IMR-90 (cell line): ENCODE measurements at regions not wholly inside any gene's neighbourhood (a gene's known extent, or its start where the extent isn't known, plus 50 kb on each side); places are given as distances from the start of the nearest gene placed in this dataset.
A peak's percentile ranks its signal among the peaks of the same experiment; 100 is the strongest.

Source experiments
- ATAC-seq: fragments of 200-7000 bp; cut with Tn5 transposase; 2 replicates; pipeline ENCODE4 v1.9.1; 2020; ENCODE audit warnings: low read depth, mild to moderate bottlenecking, moderate library complexity
- BruUV-seq: library from RNA; stranded (reverse); fragments of 400-500 nt; replicated peaks from 2 replicates; lab custom pipeline; 2021; lab: Mats Ljungman, UMichigan
- CTCF ChIA-PET: fragments of 300-600 bp; formaldehyde crosslinking; extraction: SDS; loops from one replicate; lab custom pipeline; 2021; ENCODE audit warnings: antibody characterized with exemption; lab: Yijun Ruan, JAX
- POLR2A ChIA-PET: fragments of 300-600 bp; sonication (Branson Sonifier 250); formaldehyde crosslinking; loops from one replicate; lab custom pipeline; 2022; ENCODE audit warnings: antibody characterized with exemption; ENCODE audit not compliant: unreplicated experiment; lab: Charles Lee
- DNase-seq: peaks from one replicate; pipeline ENCODE4 v3.0.0; 2013
- H2AFZ ChIP-seq: replicated peaks from 2 replicates; pipeline ENCODE3; 2013; ENCODE audit warnings: low read length, mild to moderate bottlenecking; ENCODE audit not compliant: poor library complexity
- H2AK5ac ChIP-seq: 2 replicates; pipeline ENCODE4 v1.6.1; 2013; ENCODE audit warnings: low read depth, low read length, inconsistent platforms
- H2AK9ac ChIP-seq: replicated peaks from 2 replicates; pipeline ENCODE3; 2013; ENCODE audit warnings: mild to moderate bottlenecking, low read depth, low read length, moderate library complexity; ENCODE audit not compliant: poor library complexity
- H2BK120ac ChIP-seq: 2 replicates; pipeline ENCODE4 v1.6.1; 2013; ENCODE audit warnings: low read depth, low read length, inconsistent platforms
- H2BK15ac ChIP-seq: 3 replicates; pipeline ENCODE4 v1.6.1; 2013; ENCODE audit warnings: low read depth, low read length, inconsistent platforms
- H2BK20ac ChIP-seq: 2 replicates; pipeline ENCODE4 v1.6.1; 2013; ENCODE audit warnings: low read depth, mild to moderate bottlenecking, inconsistent platforms, low read length, moderate library complexity
- H2BK5ac ChIP-seq: 2 replicates; pipeline ENCODE4 v1.6.1; 2013; ENCODE audit warnings: mild to moderate bottlenecking, low read depth, low read length, inconsistent platforms; ENCODE audit not compliant: poor library complexity, severe bottlenecking
- H3K14ac ChIP-seq: replicated peaks from 2 replicates; pipeline ENCODE4 v1.6.1; 2013; ENCODE audit warnings: low read depth, low read length, inconsistent platforms
- H3K18ac ChIP-seq: 2 replicates; pipeline ENCODE4 v1.6.1; 2013; ENCODE audit warnings: low read depth, low read length, control low read depth
- H3K23ac ChIP-seq: 2 replicates; pipeline ENCODE4 v1.6.1; 2013; ENCODE audit warnings: low read depth, low read length, inconsistent platforms
- H3K27ac ChIP-seq: 2 replicates; pipeline ENCODE4 v1.5.1; 2013; ENCODE audit warnings: mild to moderate bottlenecking, control low read depth, low read length; ENCODE audit not compliant: insufficient read depth
- H3K27me3 ChIP-seq: 2 replicates; pipeline ENCODE4 v1.6.1; 2013; ENCODE audit warnings: low read length; ENCODE audit not compliant: control insufficient read depth, insufficient read depth
- H3K36me3 ChIP-seq: 2 replicates; pipeline ENCODE4 v1.6.1; 2013; ENCODE audit warnings: low read length, mixed read lengths; ENCODE audit not compliant: control insufficient read depth, insufficient read depth
- H3K4ac ChIP-seq: 2 replicates; pipeline ENCODE4 v1.6.1; 2013; ENCODE audit warnings: low read depth, low read length, inconsistent platforms
- H3K4me1 ChIP-seq: 2 replicates; pipeline ENCODE4 v1.6.1; 2013; ENCODE audit warnings: low read length, mixed read lengths; ENCODE audit not compliant: control insufficient read depth, insufficient read depth
- H3K4me2 ChIP-seq: 2 replicates; pipeline ENCODE4 v1.6.1; 2013; ENCODE audit warnings: low read depth, mild to moderate bottlenecking, control low read depth, low read length, moderate library complexity
- H3K4me3 ChIP-seq: 2 replicates; pipeline ENCODE4 v1.5.1; 2013; ENCODE audit warnings: low read depth, mild to moderate bottlenecking, control low read depth, low read length, moderate library complexity; ENCODE audit not compliant: insufficient read depth
- H3K56ac ChIP-seq: 2 replicates; pipeline ENCODE4 v1.6.1; 2013; ENCODE audit warnings: low read length, inconsistent platforms; ENCODE audit not compliant: insufficient read depth; ENCODE audit errors: extremely low read depth
- H3K79me1 ChIP-seq, 2 experiments: 2 replicates each; pipeline ENCODE4 v1.6.1; 2013; ENCODE audit warnings: low read length in 2 of 2, inconsistent platforms in 1 of 2, low read depth in 1 of 2
- H3K9ac ChIP-seq: 2 replicates; pipeline ENCODE4 v1.6.1; 2013; ENCODE audit warnings: low read depth, low read length, control low read depth
- H3K9me1 ChIP-seq: 2 replicates; pipeline ENCODE4 v1.6.1; 2013; ENCODE audit warnings: low read length, inconsistent platforms; ENCODE audit not compliant: insufficient read depth
- H3K9me3 ChIP-seq: 2 replicates; pipeline ENCODE4 v1.6.1; 2013; ENCODE audit warnings: low read length; ENCODE audit not compliant: control insufficient read depth, insufficient read depth
- H4K20me1 ChIP-seq: 2 replicates; pipeline ENCODE4 v1.6.1; 2013; ENCODE audit warnings: low read length, inconsistent platforms; ENCODE audit not compliant: insufficient read depth
- H4K5ac ChIP-seq: 2 replicates; pipeline ENCODE4 v1.6.1; 2013; ENCODE audit warnings: mild to moderate bottlenecking, low read depth, low read length, control low read depth
- H4K8ac ChIP-seq, 2 experiments: 2 replicates each; pipeline ENCODE4 v1.6.1; 2013; ENCODE audit warnings: low read depth in 2 of 2, low read length in 2 of 2, control low read depth in 1 of 2, inconsistent platforms in 1 of 2
- H4K91ac ChIP-seq: 2 replicates; pipeline ENCODE4 v1.6.1; 2013; ENCODE audit warnings: low read depth, low read length, inconsistent platforms; ENCODE audit not compliant: insufficient read depth
- BHLHE40 ChIP-seq: fragments of 150-350 bp; IDR thresholded peaks from 2 replicates; pipeline ENCODE4 v1.6.1; 2016; ENCODE audit warnings: mild to moderate bottlenecking, low read depth, low read length
- CEBPB ChIP-seq: IDR thresholded peaks from 2 replicates; pipeline ENCODE4 v1.6.1; 2012; ENCODE audit warnings: low read depth, low read length, improper control_type of control experiment
- FOS ChIP-seq: fragments of 150-350 bp; IDR thresholded peaks from 2 replicates; pipeline ENCODE4 v1.6.1; 2016; ENCODE audit warnings: low read depth, low read length
- MAFK ChIP-seq: IDR thresholded peaks from 2 replicates; pipeline ENCODE4 v1.6.1; 2012; ENCODE audit warnings: low read depth, low read length, improper control_type of control experiment
- MXI1 ChIP-seq: IDR thresholded peaks from 2 replicates; pipeline ENCODE4 v1.6.1; 2012; ENCODE audit warnings: low read depth, mild to moderate bottlenecking, low read length, moderate library complexity, borderline replicate concordance
- POLR2A ChIP-seq: IDR thresholded peaks from 2 replicates; pipeline ENCODE4 v1.6.1; 2012; ENCODE audit warnings: mild to moderate bottlenecking, low read depth, low read length
- SMC3 ChIP-seq: fragments of 150-350 bp; IDR thresholded peaks from 2 replicates; pipeline ENCODE4 v1.6.1; 2016; ENCODE audit warnings: low read depth, mild to moderate bottlenecking, antibody characterized with exemption, low read length, moderate library complexity
- WGBS, 2 experiments: methylation state at CpG; one replicate each; pipeline versions ENCODE4 v1.1.5 to v1.1.7; 2013; ENCODE audit warnings: missing lambda C conversion rate in 2 of 2; ENCODE audit not compliant: insufficient read length in 1 of 2; ENCODE audit errors: extremely low coverage in 2 of 2; 5-methylcytosine and 5-hydroxymethylcytosine counted together
- dilution Hi-C: fragments of 300-500 bp; cut with HindIII; formaldehyde crosslinking; loops from one replicate; pipeline ENCODE4 v1.14.3; 2018; ENCODE audit warnings: low sequenced_read_pairs; ENCODE audit not compliant: unreplicated experiment
- in situ Hi-C: fragments of 300-500 bp; cut with MboI; formaldehyde crosslinking; loops from 3 replicates; pipeline ENCODE4 v1.14.3; 2019; ENCODE audit warnings: low sequenced_read_pairs, inconsistent platforms, mixed read lengths
- intact Hi-C: fragments of 100-400 bp; cut with micrococcal nuclease; formaldehyde crosslinking; loops from 2 replicates; pipeline ENCODE4 v1.10.0; 2022
- TF ChIP-seq, protein P1 (sequence below): fragments of 150-350 bp; IDR thresholded peaks from 2 replicates; pipeline ENCODE4 v1.6.1; 2016; ENCODE audit warnings: low read depth, mild to moderate bottlenecking, low read length, moderate library complexity, borderline replicate concordance
- TF ChIP-seq, protein P2 (sequence below): fragments of 150-350 bp; IDR thresholded peaks from 2 replicates; pipeline ENCODE4 v1.6.1; 2017; ENCODE audit warnings: mild to moderate bottlenecking, antibody characterized with exemption, low read length, low read depth
- TF ChIP-seq, protein P3 (sequence below): conservative IDR thresholded peaks from 2 replicates; pipeline ENCODE4 v1.5.1; 2012; ENCODE audit warnings: mild to moderate bottlenecking, low read depth, low read length, improper control_type of control experiment

DNA sequence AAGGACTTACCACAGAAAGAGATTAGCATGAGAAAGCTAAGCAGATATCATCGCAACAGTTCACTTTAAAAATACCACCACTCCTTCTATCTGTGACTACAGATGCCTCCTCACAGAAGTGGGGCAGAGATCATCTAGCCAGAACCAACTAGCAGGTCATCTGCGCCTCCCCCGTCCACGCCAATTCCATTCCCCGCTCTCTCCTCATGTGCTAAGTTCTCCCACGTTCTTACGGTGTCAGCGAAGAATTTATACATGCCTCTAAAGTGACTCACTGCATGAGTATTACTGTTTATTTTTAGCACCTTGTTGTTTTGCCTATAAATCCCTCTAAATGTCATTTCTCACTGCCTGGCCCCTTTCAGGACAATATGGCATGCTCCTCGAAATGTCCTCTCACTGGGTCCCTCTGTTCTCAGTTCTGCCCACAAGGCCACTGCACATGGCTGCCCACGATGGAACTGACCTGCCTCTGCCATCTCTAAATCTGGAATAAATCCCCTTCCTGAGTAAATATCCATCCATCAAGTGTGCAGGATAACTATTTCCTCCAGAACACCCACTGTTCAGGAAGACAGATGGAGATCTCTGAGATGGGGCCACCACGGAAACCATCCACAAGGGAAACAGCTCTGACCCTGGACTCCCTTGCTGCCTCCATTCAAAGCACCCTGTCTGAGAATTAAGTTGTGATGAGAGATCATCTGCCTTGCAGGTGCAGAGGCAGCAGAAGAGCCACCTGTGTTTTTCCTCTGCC lies 137.7 kb downstream of the IRS1 start:
- ChIA-PET POLR2A (no interaction called here), CTCF (no interaction called here)
- no peaks in the 10 kb centered on the region for H3K36me3 ChIP-seq
- peak overlapping the region; percentile 73; the same call in 1 of the 2 replicates for H4K5ac ChIP-seq
- H3K27ac ChIP-seq = peak overlapping the region; percentile 56; the same call in 1 of the 2 replicates
- peak overlapping the region; percentile 14; the same call in 1 of the 2 replicates for H3K4me2 ChIP-seq
- H3K18ac ChIP-seq = peak overlapping the region; percentile 89
- no peaks in the 10 kb centered on the region for H3K9me3 ChIP-seq
- intact Hi-C loops = loop anchor here (5.0 to 10.0 kb wide), 2 partner anchors 545 to 987 kb away; no protein-coding TSS in a partner anchor
- peak overlapping the region; percentile 27 for H2BK5ac ChIP-seq
- WGBS, 2 experiments = 25% methylated on average over 9 of the region's 11 CpGs; no CpG with 5 or more reads in 1 of the 2 experiments
- in situ Hi-C loops = no loop called here
- H2BK20ac ChIP-seq = peak overlapping the region; percentile 67
- no peak overlapping the region for H2AFZ ChIP-seq
- H4K20me1 ChIP-seq = no peaks in the 10 kb centered on the region
- H3K4me3 ChIP-seq = no peak overlapping the region
- dilution Hi-C loops = no loop called here
- H3K56ac ChIP-seq = peak overlapping the region; percentile 57; the same call in 1 of the 2 replicates
- no peaks in the 10 kb centered on the region for H3K27me3 ChIP-seq
- TF ChIP-seq, protein P1, sequence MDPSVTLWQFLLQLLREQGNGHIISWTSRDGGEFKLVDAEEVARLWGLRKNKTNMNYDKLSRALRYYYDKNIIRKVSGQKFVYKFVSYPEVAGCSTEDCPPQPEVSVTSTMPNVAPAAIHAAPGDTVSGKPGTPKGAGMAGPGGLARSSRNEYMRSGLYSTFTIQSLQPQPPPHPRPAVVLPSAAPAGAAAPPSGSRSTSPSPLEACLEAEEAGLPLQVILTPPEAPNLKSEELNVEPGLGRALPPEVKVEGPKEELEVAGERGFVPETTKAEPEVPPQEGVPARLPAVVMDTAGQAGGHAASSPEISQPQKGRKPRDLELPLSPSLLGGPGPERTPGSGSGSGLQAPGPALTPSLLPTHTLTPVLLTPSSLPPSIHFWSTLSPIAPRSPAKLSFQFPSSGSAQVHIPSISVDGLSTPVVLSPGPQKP = no peak
- TF ChIP-seq CEBPB (no peak), BHLHE40 (peak; percentile 93), MAFK (peak; percentile 46; the same call in 1 of the 2 replicates), SMC3 (no peak; the same call in 1 of the 2 replicates), FOS (peak; percentile 89), MXI1 (0 out of 2 replicates have a peak, but pooled peaks have one; percentile 35), POLR2A (no peak)
- TF ChIP-seq, protein P2, sequence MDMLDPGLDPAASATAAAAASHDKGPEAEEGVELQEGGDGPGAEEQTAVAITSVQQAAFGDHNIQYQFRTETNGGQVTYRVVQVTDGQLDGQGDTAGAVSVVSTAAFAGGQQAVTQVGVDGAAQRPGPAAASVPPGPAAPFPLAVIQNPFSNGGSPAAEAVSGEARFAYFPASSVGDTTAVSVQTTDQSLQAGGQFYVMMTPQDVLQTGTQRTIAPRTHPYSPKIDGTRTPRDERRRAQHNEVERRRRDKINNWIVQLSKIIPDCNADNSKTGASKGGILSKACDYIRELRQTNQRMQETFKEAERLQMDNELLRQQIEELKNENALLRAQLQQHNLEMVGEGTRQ = no peak
- TF ChIP-seq, protein P3, sequence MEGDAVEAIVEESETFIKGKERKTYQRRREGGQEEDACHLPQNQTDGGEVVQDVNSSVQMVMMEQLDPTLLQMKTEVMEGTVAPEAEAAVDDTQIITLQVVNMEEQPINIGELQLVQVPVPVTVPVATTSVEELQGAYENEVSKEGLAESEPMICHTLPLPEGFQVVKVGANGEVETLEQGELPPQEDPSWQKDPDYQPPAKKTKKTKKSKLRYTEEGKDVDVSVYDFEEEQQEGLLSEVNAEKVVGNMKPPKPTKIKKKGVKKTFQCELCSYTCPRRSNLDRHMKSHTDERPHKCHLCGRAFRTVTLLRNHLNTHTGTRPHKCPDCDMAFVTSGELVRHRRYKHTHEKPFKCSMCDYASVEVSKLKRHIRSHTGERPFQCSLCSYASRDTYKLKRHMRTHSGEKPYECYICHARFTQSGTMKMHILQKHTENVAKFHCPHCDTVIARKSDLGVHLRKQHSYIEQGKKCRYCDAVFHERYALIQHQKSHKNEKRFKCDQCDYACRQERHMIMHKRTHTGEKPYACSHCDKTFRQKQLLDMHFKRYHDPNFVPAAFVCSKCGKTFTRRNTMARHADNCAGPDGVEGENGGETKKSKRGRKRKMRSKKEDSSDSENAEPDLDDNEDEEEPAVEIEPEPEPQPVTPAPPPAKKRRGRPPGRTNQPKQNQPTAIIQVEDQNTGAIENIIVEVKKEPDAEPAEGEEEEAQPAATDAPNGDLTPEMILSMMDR = no peak
- peaks cover 0 to 11% of the 10 kb centered on the region in 2 experiments; a peak in 2 of 4 replicates for H3K79me1 ChIP-seq
- no peak overlapping the region for H3K9ac ChIP-seq
- H3K14ac ChIP-seq = 0 out of 2 replicates have a peak overlapping the region, but pooled peaks have one; percentile 51
- H3K23ac ChIP-seq = peak overlapping the region; percentile 14; the same call in 1 of the 2 replicates
- H2AK5ac ChIP-seq = peak overlapping the region; percentile 71
- BruUV-seq = no TSS peak
- H3K4ac ChIP-seq = peak overlapping the region; percentile 39
- peak overlapping the region; percentile 87 for H2BK120ac ChIP-seq
- peak; percentile 81 for ATAC-seq
- H3K9me1 ChIP-seq = peaks cover 6% of the 10 kb centered on the region; the same call in 1 of the 2 replicates
- H3K4me1 ChIP-seq = peaks cover 10% of the 10 kb centered on the region
- H4K8ac ChIP-seq = peak overlapping the region; percentile 11 to 48; a peak in 2 of 4 replicates
- H4K91ac ChIP-seq = peak overlapping the region; percentile 37
- H2BK15ac ChIP-seq = peak overlapping the region; percentile 79; the same call in 1 of the 3 replicates
- H2AK9ac ChIP-seq = peak overlapping the region; percentile 47
- DNase-seq = peak; percentile 93
